ENCODE measurements at regions not wholly inside any gene's neighbourhood (a gene's known extent, or its start where the extent isn't known, plus 50 kb on each side); places are given as distances from the start of the nearest gene placed in this dataset.
"Not testable (repeated sequence)": the region's sequence is repeated elsewhere in the genome, so short reads cannot be mapped to it uniquely, and the experiment has no call there.

- not testable (repeated sequence) for TF ChIP-seq CTCF (conservative IDR thresholded peaks at IDR 0.05); ZFX (IDR thresholded peaks at IDR 0.05)
Observed at GRCh38 chr17:20933040-20933439, 109.8 kb downstream of the USP22 start.
